Hepatocyte (in vitro differentiated cells): ENCODE measurements at regions not wholly inside any gene's neighbourhood (a gene's known extent, or its start where the extent isn't known, plus 50 kb on each side); places are given as distances from the start of the nearest gene placed in this dataset.
"Not testable (repeated sequence)": the region's sequence is repeated elsewhere in the genome, so short reads cannot be mapped to it uniquely, and the experiment has no call there.

Experiments used
- DNase-seq: peaks from one replicate; pipeline ENCODE4 v3.0.0-alpha.2; 2016; ENCODE audit warnings: low spot score
- H2AFZ ChIP-seq: fragments of 200-600 bp; sonication (generic); 2 replicates; pipeline ENCODE4 v1.6.0; 2016; ENCODE audit warnings: antibody characterized with exemption, mild to moderate bottlenecking
- H3K27ac ChIP-seq: fragments of 200-600 bp; sonication (generic); 2 replicates; pipeline ENCODE4 v1.5.1; 2016; ENCODE audit warnings: mild to moderate bottlenecking
- H3K27me3 ChIP-seq: fragments of 200-600 bp; sonication (generic); 2 replicates; pipeline ENCODE4 v1.6.1; 2016
- H3K36me3 ChIP-seq: fragments of 200-600 bp; sonication (generic); replicated peaks from 2 replicates; pipeline ENCODE4 v1.5.1; 2016; ENCODE audit warnings: low read depth; ENCODE audit not compliant: insufficient read depth
- H3K4me1 ChIP-seq: fragments of 200-600 bp; sonication (generic); 2 replicates; pipeline ENCODE4 v1.5.1; 2016; ENCODE audit warnings: mild to moderate bottlenecking, moderate library complexity; ENCODE audit not compliant: insufficient read depth
- H3K4me2 ChIP-seq: fragments of 200-600 bp; sonication (generic); 2 replicates; pipeline ENCODE4 v1.6.0; 2016
- H3K4me3 ChIP-seq: fragments of 200-600 bp; sonication (generic); 2 replicates; pipeline ENCODE4 v1.5.1; 2016; ENCODE audit warnings: mild to moderate bottlenecking
- H3K79me2 ChIP-seq: fragments of 200-600 bp; sonication (generic); 2 replicates; pipeline ENCODE4 v1.6.0; 2017; ENCODE audit warnings: mild to moderate bottlenecking
- H3K9me2 ChIP-seq: fragments of 200-600 bp; sonication (generic); replicated peaks from 2 replicates; pipeline ENCODE4 v1.6.0; 2017; ENCODE audit warnings: mild to moderate bottlenecking; ENCODE audit not compliant: insufficient read depth
- H3K9me3 ChIP-seq: fragments of 200-600 bp; sonication (generic); 2 replicates; pipeline ENCODE4 v1.5.1; 2016; ENCODE audit warnings: low read depth, mild to moderate bottlenecking
- H4K20me1 ChIP-seq: fragments of 200-600 bp; sonication (generic); 2 replicates; pipeline ENCODE4 v1.6.0; 2016; ENCODE audit warnings: mild to moderate bottlenecking; ENCODE audit not compliant: insufficient read depth, poor library complexity, severe bottlenecking
- EZH2 ChIP-seq: fragments of 200-600 bp; sonication (generic); IDR thresholded peaks from 2 replicates; pipeline ENCODE4 v1.6.1; 2016; ENCODE audit warnings: antibody characterized with exemption, mild to moderate bottlenecking, borderline replicate concordance
- EZH2phosphoT487 ChIP-seq: fragments of 200-600 bp; sonication (generic); IDR thresholded peaks from one replicate; pipeline ENCODE4 v1.6.1; 2018; ENCODE audit warnings: antibody characterized with exemption, mild to moderate bottlenecking, low read depth, moderate library complexity; ENCODE audit not compliant: unreplicated experiment, severe bottlenecking
- WGBS: methylation state at CpG from one replicate; pipeline ENCODE4 v1.1.6; 2016; ENCODE audit warnings: low lambda C conversion rate; ENCODE audit errors: missing lambda C conversion rate; 5-methylcytosine and 5-hydroxymethylcytosine counted together
- TF ChIP-seq, protein P1 (sequence below): fragments of 200-600 bp; sonication (generic); IDR thresholded peaks from 2 replicates; pipeline ENCODE4 v1.5.1; 2016; ENCODE audit warnings: antibody characterized with exemption, mild to moderate bottlenecking; ENCODE audit not compliant: poor library complexity

- Histone ChIP-seq H3K27me3 (no peaks in the 10 kb centered on the region), H3K4me3 (no peak overlapping the region), H3K4me2 (no peak overlapping the region), H3K9me2 (no peaks in the 10 kb centered on the region), H2AFZ (no peak overlapping the region), H4K20me1 (no peaks in the 10 kb centered on the region), H3K79me2 (no peaks in the 10 kb centered on the region), H3K36me3 (no peaks in the 10 kb centered on the region), H3K9me3 (no peaks in the 10 kb centered on the region), H3K27ac (no peak overlapping the region), H3K4me1 (no peaks in the 10 kb centered on the region)
- 81% methylated on average over 3 of the region's 3 CpGs for WGBS
- TF ChIP-seq EZH2 (no peak), EZH2phosphoT487 (no peak)
- no peak for DNase-seq
Observed at GRCh38 chr2:58699411-58699810, 458.3 kb upstream of the FANCL start.

GRCh38 chr2:58698620-58699019 is 457.5 kb upstream of the FANCL start:
- H3K9me2 ChIP-seq = no peaks in the 10 kb centered on the region
- WGBS = 93% methylated on average over 4 of the region's 4 CpGs
- no peak overlapping the region for H3K27ac ChIP-seq
- H3K4me1 ChIP-seq = no peaks in the 10 kb centered on the region
- no peak overlapping the region for H3K4me3 ChIP-seq
- no peak overlapping the region for H2AFZ ChIP-seq
- no peaks in the 10 kb centered on the region for H3K36me3 ChIP-seq
- no peak overlapping the region for H3K4me2 ChIP-seq
- DNase-seq = no peak
- TF ChIP-seq EZH2phosphoT487 = no peak
- no peak for TF ChIP-seq EZH2
- TF ChIP-seq, protein P1, sequence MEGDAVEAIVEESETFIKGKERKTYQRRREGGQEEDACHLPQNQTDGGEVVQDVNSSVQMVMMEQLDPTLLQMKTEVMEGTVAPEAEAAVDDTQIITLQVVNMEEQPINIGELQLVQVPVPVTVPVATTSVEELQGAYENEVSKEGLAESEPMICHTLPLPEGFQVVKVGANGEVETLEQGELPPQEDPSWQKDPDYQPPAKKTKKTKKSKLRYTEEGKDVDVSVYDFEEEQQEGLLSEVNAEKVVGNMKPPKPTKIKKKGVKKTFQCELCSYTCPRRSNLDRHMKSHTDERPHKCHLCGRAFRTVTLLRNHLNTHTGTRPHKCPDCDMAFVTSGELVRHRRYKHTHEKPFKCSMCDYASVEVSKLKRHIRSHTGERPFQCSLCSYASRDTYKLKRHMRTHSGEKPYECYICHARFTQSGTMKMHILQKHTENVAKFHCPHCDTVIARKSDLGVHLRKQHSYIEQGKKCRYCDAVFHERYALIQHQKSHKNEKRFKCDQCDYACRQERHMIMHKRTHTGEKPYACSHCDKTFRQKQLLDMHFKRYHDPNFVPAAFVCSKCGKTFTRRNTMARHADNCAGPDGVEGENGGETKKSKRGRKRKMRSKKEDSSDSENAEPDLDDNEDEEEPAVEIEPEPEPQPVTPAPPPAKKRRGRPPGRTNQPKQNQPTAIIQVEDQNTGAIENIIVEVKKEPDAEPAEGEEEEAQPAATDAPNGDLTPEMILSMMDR = no peak
- H3K79me2 ChIP-seq = no peaks in the 10 kb centered on the region
- no peaks in the 10 kb centered on the region for H4K20me1 ChIP-seq
- no peaks in the 10 kb centered on the region for H3K27me3 ChIP-seq
- H3K9me3 ChIP-seq = no peaks in the 10 kb centered on the region

DNA sequence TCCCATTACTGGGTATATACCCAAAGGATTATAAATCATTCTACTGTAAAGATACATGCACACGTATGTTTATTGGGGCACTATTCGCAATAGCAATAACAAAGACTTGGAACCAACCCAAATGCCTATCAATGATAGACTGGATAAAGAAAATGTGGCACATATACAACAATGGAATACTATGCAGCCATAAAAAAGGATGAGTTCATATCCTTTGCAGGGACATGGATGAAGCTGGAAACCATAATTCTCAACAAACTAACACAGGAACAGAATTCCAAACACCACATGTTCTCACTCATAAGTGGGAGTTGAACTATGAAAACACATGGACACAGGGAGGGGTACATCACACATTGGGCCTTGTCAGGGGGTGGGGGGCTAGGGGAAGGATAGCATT is 453.0 kb upstream of the FANCL start:
- H3K4me3 ChIP-seq, H3K27ac ChIP-seq, H3K4me2 ChIP-seq, H3K9me3 ChIP-seq, DNase-seq, H2AFZ ChIP-seq, H3K36me3 ChIP-seq, H3K79me2 ChIP-seq, H3K4me1 ChIP-seq, H3K27me3 ChIP-seq, H3K9me2 ChIP-seq, H4K20me1 ChIP-seq: not testable (repeated sequence)
- 100% methylated on average over 2 of the region's 2 CpGs for WGBS

DNA sequence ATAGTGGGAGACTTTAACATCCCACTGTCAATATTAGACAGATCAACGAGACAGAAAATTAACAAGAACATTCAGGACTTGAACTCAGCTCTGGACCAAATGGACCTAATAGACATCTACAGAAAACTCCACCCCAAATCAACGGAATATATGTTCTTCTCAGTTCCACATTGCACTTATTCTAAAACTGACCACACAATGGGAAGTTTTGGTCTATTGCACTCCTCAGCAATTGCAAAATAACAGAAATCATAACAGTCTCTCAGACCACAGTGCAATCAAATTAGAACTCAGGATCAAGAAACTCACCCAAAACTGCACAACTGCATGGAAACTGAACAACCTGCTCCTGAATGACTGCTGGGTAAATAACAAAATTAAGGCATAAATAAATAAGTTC is 449.9 kb upstream of the FANCL start:
- H3K27me3 ChIP-seq, H3K79me2 ChIP-seq, H3K9me3 ChIP-seq, H3K27ac ChIP-seq, H4K20me1 ChIP-seq, H3K36me3 ChIP-seq, H3K4me1 ChIP-seq, H3K4me3 ChIP-seq, H3K9me2 ChIP-seq, H3K4me2 ChIP-seq, H2AFZ ChIP-seq, DNase-seq: not testable (repeated sequence)
- 88% methylated on average over 2 of the region's 2 CpGs for WGBS

DNA sequence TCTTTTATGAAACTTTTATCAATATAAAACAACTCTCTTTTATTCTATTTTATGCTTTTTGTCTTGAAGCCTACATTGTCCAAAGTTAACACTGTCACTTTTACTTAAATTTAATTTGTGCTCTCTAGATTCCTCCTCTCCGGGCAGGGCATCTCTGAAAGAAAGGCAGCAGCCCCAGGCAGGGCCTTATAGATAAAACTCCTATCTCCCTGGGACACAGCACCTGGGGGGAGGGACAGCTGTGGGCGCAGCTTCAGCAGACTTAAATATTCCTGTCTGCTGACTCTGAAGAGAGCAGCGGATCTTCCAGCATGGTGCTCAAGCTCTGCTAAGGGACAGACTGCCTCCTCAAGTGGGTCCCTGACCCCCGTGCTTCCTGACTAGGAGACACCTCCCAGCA is 447.7 kb upstream of the FANCL start:
- TF ChIP-seq EZH2 = no peak
- TF ChIP-seq, protein P1 = no peak
- no peak for TF ChIP-seq EZH2phosphoT487
- no peaks in the 10 kb centered on the region for H3K9me3 ChIP-seq
- no peaks in the 10 kb centered on the region for H3K79me2 ChIP-seq
- no peak overlapping the region for H2AFZ ChIP-seq
- no peak overlapping the region for H3K4me3 ChIP-seq
- H3K27me3 ChIP-seq = no peaks in the 10 kb centered on the region
- H3K9me2 ChIP-seq = no peaks in the 10 kb centered on the region
- no peak overlapping the region for H3K4me2 ChIP-seq
- DNase-seq = no peak
- 51% methylated on average over 4 of the region's 4 CpGs for WGBS
- no peak overlapping the region for H3K27ac ChIP-seq
- no peaks in the 10 kb centered on the region for H3K36me3 ChIP-seq
- H3K4me1 ChIP-seq = no peaks in the 10 kb centered on the region
- no peaks in the 10 kb centered on the region for H4K20me1 ChIP-seq
